Liver (tissue), 8 donors: ENCODE measurements at regions not wholly inside any gene's neighbourhood (a gene's known extent, or its start where the extent isn't known, plus 50 kb on each side); places are given as distances from the start of the nearest gene placed in this dataset.

Experiments used
- DNase-seq: peaks from one replicate; pipeline ENCODE4 v3.0.0-alpha.2; 2017; ENCODE audit warnings: low spot score
- H3K27ac ChIP-seq, 2 donors: one replicate each; pipeline ENCODE4 v1.7.0; 2013; ENCODE audit warnings: inconsistent platforms in 2 of 2, low read length in 2 of 2, control low read depth in 1 of 2, low read depth in 1 of 2, mild to moderate bottlenecking in 1 of 2
- H3K27me3 ChIP-seq, 4 donors: one replicate each; pipeline versions ENCODE4 v1.6.1 to v1.7.0; 2013; ENCODE audit warnings: low read length in 3 of 4, inconsistent platforms in 1 of 4, mild to moderate bottlenecking in 1 of 4, moderate library complexity in 1 of 4; ENCODE audit not compliant: control insufficient read depth in 4 of 4, insufficient read depth in 4 of 4
- H3K36me3 ChIP-seq, 4 donors: one replicate each; pipeline versions ENCODE4 v1.6.1 to v1.7.0; 2013; ENCODE audit warnings: low read length in 3 of 4, mild to moderate bottlenecking in 3 of 4, low read depth in 1 of 4, moderate library complexity in 1 of 4; ENCODE audit not compliant: control insufficient read depth in 4 of 4, insufficient read depth in 3 of 4
- H3K4me1 ChIP-seq, 4 donors: one replicate each; pipeline versions ENCODE4 v1.6.1 to v1.7.0; 2013; ENCODE audit warnings: low read length in 3 of 4, mild to moderate bottlenecking in 3 of 4, moderate library complexity in 1 of 4; ENCODE audit not compliant: control insufficient read depth in 4 of 4, insufficient read depth in 4 of 4
- H3K4me3 ChIP-seq, 3 donors: one replicate each; pipeline versions ENCODE4 v1.6.1 to v1.7.0; 2013; ENCODE audit warnings: low read length in 3 of 3, control low read depth in 1 of 3, low read depth in 1 of 3, mild to moderate bottlenecking in 1 of 3
- H3K9ac ChIP-seq, 2 donors: one replicate each; pipeline ENCODE4 v1.7.0; 2013; ENCODE audit warnings: low read length in 2 of 2, mild to moderate bottlenecking in 2 of 2, moderate library complexity in 2 of 2, control low read depth in 1 of 2, low read depth in 1 of 2
- H3K9me3 ChIP-seq, 4 donors: one replicate each; pipeline versions ENCODE4 v1.6.1 to v1.7.0; 2013; ENCODE audit warnings: low read length in 3 of 4; ENCODE audit not compliant: control insufficient read depth in 4 of 4
- ATF3 ChIP-seq: IDR thresholded peaks from 2 replicates; pipeline ENCODE4 v1.6.1; 2016; ENCODE audit warnings: antibody characterized with exemption
- CTCF ChIP-seq: fragments of 150-350 bp; IDR thresholded peaks from 2 replicates; pipeline ENCODE4 v1.5.1; 2017; ENCODE audit warnings: improper control_type of control experiment, low read depth, low read length; ENCODE audit not compliant: missing input control
- EGR1 ChIP-seq, 2 donors: IDR thresholded peaks; 2 replicates each; pipeline ENCODE4 v1.6.1; 2016 to 2018; ENCODE audit warnings: antibody characterized with exemption in 2 of 2, low read depth in 2 of 2
- FOXA1 ChIP-seq: IDR thresholded peaks from 2 replicates; pipeline ENCODE4 v1.6.1; 2016; ENCODE audit warnings: antibody characterized with exemption
- FOXA2 ChIP-seq: IDR thresholded peaks from 2 replicates; pipeline ENCODE4 v1.6.1; 2016; ENCODE audit warnings: antibody characterized with exemption
- GABPA ChIP-seq, 2 donors: IDR thresholded peaks in 1 of 2; conservative IDR thresholded peaks in 1 of 2; 2 replicates each; pipeline ENCODE4 v1.6.1; 2016; ENCODE audit warnings: antibody characterized with exemption in 2 of 2, mild to moderate bottlenecking in 1 of 2, moderate library complexity in 1 of 2
- HNF4A ChIP-seq, 2 donors: conservative IDR thresholded peaks; 2 replicates each; pipeline ENCODE4 v1.6.1; 2016; ENCODE audit warnings: antibody characterized with exemption in 2 of 2, mild to moderate bottlenecking in 2 of 2
- HNF4G ChIP-seq: IDR thresholded peaks from 2 replicates; pipeline ENCODE4 v1.6.1; 2016; ENCODE audit warnings: antibody characterized with exemption
- JUND ChIP-seq, 2 donors: IDR thresholded peaks; 2 replicates each; pipeline ENCODE4 v1.6.1; 2016; ENCODE audit warnings: antibody characterized with exemption in 2 of 2
- MAX ChIP-seq: IDR thresholded peaks from 2 replicates; pipeline ENCODE4 v1.6.1; 2016; ENCODE audit warnings: antibody characterized with exemption
- NR2F2 ChIP-seq: IDR thresholded peaks from 2 replicates; pipeline ENCODE4 v1.6.1; 2016; ENCODE audit warnings: antibody characterized with exemption
- RAD21 ChIP-seq, 2 donors: IDR thresholded peaks; 2 replicates each; pipeline ENCODE4 v1.6.1; 2016; ENCODE audit warnings: antibody characterized with exemption in 2 of 2, mild to moderate bottlenecking in 2 of 2
- REST ChIP-seq: IDR thresholded peaks from 2 replicates; pipeline ENCODE4 v1.6.1; 2016; ENCODE audit warnings: antibody characterized with exemption, mild to moderate bottlenecking
- RXRA ChIP-seq, 2 donors: IDR thresholded peaks; 2 replicates each; pipeline ENCODE4 v1.6.1; 2017 to 2018; ENCODE audit warnings: antibody characterized with exemption in 2 of 2, mild to moderate bottlenecking in 1 of 2
- SP1 ChIP-seq: IDR thresholded peaks from 2 replicates; pipeline ENCODE4 v1.6.1; 2018; ENCODE audit warnings: antibody characterized with exemption, mild to moderate bottlenecking
- TAF1 ChIP-seq: conservative IDR thresholded peaks from 2 replicates; pipeline ENCODE4 v1.6.1; 2016; ENCODE audit warnings: antibody characterized with exemption, mild to moderate bottlenecking
- YY1 ChIP-seq: IDR thresholded peaks from 2 replicates; pipeline ENCODE4 v1.6.1; 2016; ENCODE audit warnings: antibody characterized with exemption, mild to moderate bottlenecking
- ZBTB33 ChIP-seq: IDR thresholded peaks from 2 replicates; pipeline ENCODE4 v1.6.1; 2016; ENCODE audit warnings: antibody characterized with exemption
- WGBS: extraction: QIAGEN DNeasy Blood & Tissue Kit; methylation state at CpG from one replicate; pipeline ENCODE4 v1.1.7; 2013; 5-methylcytosine and 5-hydroxymethylcytosine counted together
- donor health status: healthy.
- donor health status: healthy.
- donor health status: healthy.
- donor health status: healthy.
- donor health status: healthy.

- Histone ChIP-seq H3K36me3 (no peaks in the 10 kb centered on the region), H3K27me3 (no peaks in the 10 kb centered on the region), H3K9ac (no peak overlapping the region), H3K9me3 (no peaks in the 10 kb centered on the region), H3K4me3 (no peak overlapping the region), H3K27ac (no peak overlapping the region), H3K4me1 (peaks cover 6 to 33% (median 19%) of the 10 kb centered on the region in 4 donors)
- no peak for TF ChIP-seq FOXA1
- no peak for TF ChIP-seq SP1
- no peak for TF ChIP-seq FOXA2
- no peak for TF ChIP-seq GABPA (IDR thresholded peaks at IDR 0.05 in 1 of 2, conservative IDR thresholded peaks at IDR 0.05 in 1 of 2)
- no peak for TF ChIP-seq RAD21 (IDR thresholded peaks at IDR 0.05)
- TF ChIP-seq TAF1, result no peak
- TF ChIP-seq ATF3, result no peak
- no peak for TF ChIP-seq ZBTB33
- DNase-seq, result no peak
- 94% methylated on average over 8 of the region's 8 CpGs for WGBS
These were observed 179.1 kb upstream of the SH3BP4 start for GRCh38 chr2:234772733-234773060.

GRCh38 chr2:234771980-234772732 is 179.7 kb upstream of the SH3BP4 start:
- DNase-seq, result no peak
- 79% methylated on average over 11 of the region's 11 CpGs for WGBS

More at GRCh38 chr2:234771980-234772732, 179.7 kb upstream of the SH3BP4 start:
- TF ChIP-seq TAF1, result no peak
- no peak for TF ChIP-seq REST
- TF ChIP-seq GABPA (IDR thresholded peaks at IDR 0.05 in 1 of 2, conservative IDR thresholded peaks at IDR 0.05 in 1 of 2), result no peak
- no peak for TF ChIP-seq RXRA (IDR thresholded peaks at IDR 0.05)
- TF ChIP-seq JUND (IDR thresholded peaks at IDR 0.05), result no peak
- no peak for TF ChIP-seq CTCF
- no peak for TF ChIP-seq FOXA1
- TF ChIP-seq ZBTB33, result no peak
- no peak for TF ChIP-seq YY1
- no peak for TF ChIP-seq RAD21 (IDR thresholded peaks at IDR 0.05)
- no peak for TF ChIP-seq SP1
- no peak for TF ChIP-seq MAX
- no peak for TF ChIP-seq FOXA2
- no peak for TF ChIP-seq EGR1 (IDR thresholded peaks at IDR 0.05; ENCODE audit: low read depth in 2 of 2)
- TF ChIP-seq HNF4G, result no peak
- TF ChIP-seq HNF4A (conservative IDR thresholded peaks at IDR 0.05), result no peak
- TF ChIP-seq ATF3, result no peak
- TF ChIP-seq NR2F2, result no peak
- Histone ChIP-seq H3K36me3 (no peaks in the 10 kb centered on the region), H3K27me3 (no peaks in the 10 kb centered on the region), H3K4me3 (no peak overlapping the region), H3K9me3 (no peaks in the 10 kb centered on the region), H3K4me1 (peaks cover 6 to 39% (median 19%) of the 10 kb centered on the region in 4 donors), H3K27ac (no peak overlapping the region), H3K9ac (no peak overlapping the region)
